ENCODE measurements at regions not wholly inside any gene's neighbourhood (a gene's known extent, or its start where the extent isn't known, plus 50 kb on each side); places are given as distances from the start of the nearest gene placed in this dataset.

- intact Hi-C loops (cut with DNase I), result no loop called here
- WGBS, result 66% methylated on average over 2 of the region's 2 CpGs
Measured at GRCh38 chr1:219689774-219690173, 76.9 kb upstream of the ZC3H11B start.

GRCh38 chr1:219687779-219688178, 74.9 kb upstream of the ZC3H11B start:
- H3K27me3 ChIP-seq (ENCODE audit: control insufficient read depth, insufficient read depth), result no peaks in the 10 kb centered on the region
- H3K4me3 ChIP-seq (ENCODE audit: low read length), result no peak overlapping the region
- H3K27ac ChIP-seq (ENCODE audit: low read length), result no peak overlapping the region
- no peak for DNase-seq
- ATAC-seq, result no peak
- H3K4me1 ChIP-seq (ENCODE audit: control insufficient read depth, insufficient read depth, low read length), result no peaks in the 10 kb centered on the region
- intact Hi-C loops (cut with DNase I), result no loop called here
- no peaks in the 10 kb centered on the region for H3K9me3 ChIP-seq (ENCODE audit: control insufficient read depth, low read length)

More at GRCh38 chr1:219689774-219690173, 76.9 kb upstream of the ZC3H11B start:
- Histone ChIP-seq H3K4me3 (ENCODE audit: low read length) (no peak overlapping the region), H3K27ac (ENCODE audit: low read length) (no peak overlapping the region), H3K27me3 (ENCODE audit: control insufficient read depth, insufficient read depth) (no peaks in the 10 kb centered on the region), H3K4me1 (ENCODE audit: control insufficient read depth, insufficient read depth, low read length) (no peaks in the 10 kb centered on the region), H3K9me3 (ENCODE audit: control insufficient read depth, low read length) (no peaks in the 10 kb centered on the region)
- DNase-seq, result no peak
- no peak for ATAC-seq

GRCh38 chr1:219686171-219686570, 73.3 kb upstream of the ZC3H11B start:
- Histone ChIP-seq H3K27ac (ENCODE audit: low read length) (no peak overlapping the region), H3K27me3 (ENCODE audit: control insufficient read depth, insufficient read depth) (no peaks in the 10 kb centered on the region), H3K9me3 (ENCODE audit: control insufficient read depth, low read length) (no peaks in the 10 kb centered on the region), H3K4me3 (ENCODE audit: low read length) (no peak overlapping the region), H3K4me1 (ENCODE audit: control insufficient read depth, insufficient read depth, low read length) (no peaks in the 10 kb centered on the region)
- WGBS, result 68% methylated on average over 2 of the region's 2 CpGs
- intact Hi-C loops (cut with DNase I), result no loop called here
- ATAC-seq (no peak), DNase-seq (no peak)

- H3K4me3 ChIP-seq (ENCODE audit: low read length), result no peak overlapping the region
- H3K27me3 ChIP-seq (ENCODE audit: control insufficient read depth, insufficient read depth), result no peaks in the 10 kb centered on the region
- H3K27ac ChIP-seq (ENCODE audit: low read length), result no peak overlapping the region
- ATAC-seq (no peak), DNase-seq (no peak)
- 90% methylated on average over 1 of the region's 1 CpG for WGBS
- intact Hi-C loops (cut with DNase I), result no loop called here
- H3K9me3 ChIP-seq (ENCODE audit: control insufficient read depth, low read length), result no peaks in the 10 kb centered on the region
- H3K4me1 ChIP-seq (ENCODE audit: control insufficient read depth, insufficient read depth, low read length), result no peaks in the 10 kb centered on the region
Measured at GRCh38 chr1:219682788-219683187, 69.9 kb upstream of the ZC3H11B start.

- DNase-seq, result no peak
- Histone ChIP-seq H3K9me3 (ENCODE audit: control insufficient read depth, low read length) (no peaks in the 10 kb centered on the region), H3K4me1 (ENCODE audit: control insufficient read depth, insufficient read depth, low read length) (no peaks in the 10 kb centered on the region), H3K4me3 (ENCODE audit: low read length) (no peak overlapping the region), H3K27ac (ENCODE audit: low read length) (no peak overlapping the region), H3K27me3 (ENCODE audit: control insufficient read depth, insufficient read depth) (no peaks in the 10 kb centered on the region)
- intact Hi-C loops (cut with DNase I), result no loop called here
- no peak for ATAC-seq
- WGBS, result 65% methylated on average over 1 of the region's 1 CpG
Measured at GRCh38 chr1:219681876-219682275, 69.0 kb upstream of the ZC3H11B start.

GRCh38 chr1:219676012-219676765, 63.3 kb upstream of the ZC3H11B start:
- 54% methylated on average over 8 of the region's 8 CpGs for WGBS
- H3K9me3 ChIP-seq (ENCODE audit: control insufficient read depth, low read length), result no peaks in the 10 kb centered on the region
- H3K4me3 ChIP-seq (ENCODE audit: low read length), result no peak overlapping the region
- H3K27ac ChIP-seq (ENCODE audit: low read length), result no peak overlapping the region
- peaks cover 6% of the 10 kb centered on the region for H3K4me1 ChIP-seq (ENCODE audit: control insufficient read depth, insufficient read depth, low read length)
- DNase-seq (no peak), ATAC-seq (no peak)
- no peaks in the 10 kb centered on the region for H3K27me3 ChIP-seq (ENCODE audit: control insufficient read depth, insufficient read depth)
- intact Hi-C loops (cut with DNase I), result no loop called here

- DNase-seq, result peak; percentile 75 to 86 (median 80)
- intact Hi-C loops (cut with DNase I), result no loop called here
- Histone ChIP-seq H3K4me3 (ENCODE audit: low read length) (no peak overlapping the region), H3K27ac (ENCODE audit: low read length) (peak overlapping the region; percentile 21), H3K27me3 (ENCODE audit: control insufficient read depth, insufficient read depth) (no peaks in the 10 kb centered on the region), H3K4me1 (ENCODE audit: control insufficient read depth, insufficient read depth, low read length) (peaks cover 3% of the 10 kb centered on the region), H3K9me3 (ENCODE audit: control insufficient read depth, low read length) (no peaks in the 10 kb centered on the region)
- ATAC-seq, result peak; percentile 92 to 95
- 38% methylated on average over 7 of the region's 7 CpGs for WGBS
Measured at GRCh38 chr1:219670426-219671149, 57.7 kb upstream of the ZC3H11B start.

- Histone ChIP-seq H3K9me3 (ENCODE audit: control insufficient read depth, low read length) (no peaks in the 10 kb centered on the region), H3K27me3 (ENCODE audit: control insufficient read depth, insufficient read depth) (no peaks in the 10 kb centered on the region), H3K4me3 (ENCODE audit: low read length) (no peak overlapping the region), H3K4me1 (ENCODE audit: control insufficient read depth, insufficient read depth, low read length) (peaks cover 3% of the 10 kb centered on the region), H3K27ac (ENCODE audit: low read length) (no peak overlapping the region)
- ATAC-seq, result no peak
- intact Hi-C loops (cut with DNase I), result loop anchor here in 3 of 4 donors (10.0 kb wide), 3 partner anchors 75 to 1335 kb away; no protein-coding TSS in a partner anchor
- WGBS, result 85% methylated on average over 3 of the region's 3 CpGs
- DNase-seq, result no peak
Measured at GRCh38 chr1:219669556-219669955, 56.7 kb upstream of the ZC3H11B start.

GRCh38 chr1:219669042-219669441, 56.1 kb upstream of the ZC3H11B start:
- Histone ChIP-seq H3K27me3 (ENCODE audit: control insufficient read depth, insufficient read depth) (no peaks in the 10 kb centered on the region), H3K4me3 (ENCODE audit: low read length) (no peak overlapping the region), H3K27ac (ENCODE audit: low read length) (no peak overlapping the region), H3K9me3 (ENCODE audit: control insufficient read depth, low read length) (no peaks in the 10 kb centered on the region), H3K4me1 (ENCODE audit: control insufficient read depth, insufficient read depth, low read length) (peaks cover 3% of the 10 kb centered on the region)
- DNase-seq (no peak), ATAC-seq (no peak)
- WGBS, result 55% methylated on average over 4 of the region's 4 CpGs
- intact Hi-C loops (cut with DNase I), result loop anchor here in 3 of 4 donors (10.0 kb wide), 3 partner anchors 76 to 1334 kb away; no protein-coding TSS in a partner anchor

GRCh38 chr1:219668446-219668845, 55.5 kb upstream of the ZC3H11B start:
- H3K4me1 ChIP-seq (ENCODE audit: control insufficient read depth, insufficient read depth, low read length), result peaks cover 3% of the 10 kb centered on the region
- H3K27ac ChIP-seq (ENCODE audit: low read length), result no peak overlapping the region
- no peaks in the 10 kb centered on the region for H3K27me3 ChIP-seq (ENCODE audit: control insufficient read depth, insufficient read depth)
- no peak overlapping the region for H3K4me3 ChIP-seq (ENCODE audit: low read length)
- H3K9me3 ChIP-seq (ENCODE audit: control insufficient read depth, low read length), result no peaks in the 10 kb centered on the region
- WGBS, result 92% methylated on average over 2 of the region's 2 CpGs
- DNase-seq, result no peak
- intact Hi-C loops (cut with DNase I), result loop anchor here in 3 of 4 donors (10.0 kb wide), 3 partner anchors 76 to 1334 kb away; no protein-coding TSS in a partner anchor
- ATAC-seq, result no peak

- H3K27me3 ChIP-seq (ENCODE audit: control insufficient read depth, insufficient read depth), result no peaks in the 10 kb centered on the region
- DNase-seq (no peak), ATAC-seq (peak; percentile 35 to 50)
- 11% methylated on average over 3 of the region's 3 CpGs for WGBS
- H3K4me1 ChIP-seq (ENCODE audit: control insufficient read depth, insufficient read depth, low read length), result no peaks in the 10 kb centered on the region
- intact Hi-C loops (cut with DNase I), result loop anchor here in 3 of 4 donors (10.0 kb wide), 3 partner anchors 79 to 1331 kb away; no protein-coding TSS in a partner anchor
- no peak overlapping the region for H3K4me3 ChIP-seq (ENCODE audit: low read length)
- no peak overlapping the region for H3K27ac ChIP-seq (ENCODE audit: low read length)
- no peaks in the 10 kb centered on the region for H3K9me3 ChIP-seq (ENCODE audit: control insufficient read depth, low read length)
Measured at GRCh38 chr1:219666242-219666641, 53.3 kb upstream of the ZC3H11B start.
